ENCODE measurements at regions not wholly inside any gene's neighbourhood (a gene's known extent, or its start where the extent isn't known, plus 50 kb on each side); places are given as distances from the start of the nearest gene placed in this dataset.

DNA sequence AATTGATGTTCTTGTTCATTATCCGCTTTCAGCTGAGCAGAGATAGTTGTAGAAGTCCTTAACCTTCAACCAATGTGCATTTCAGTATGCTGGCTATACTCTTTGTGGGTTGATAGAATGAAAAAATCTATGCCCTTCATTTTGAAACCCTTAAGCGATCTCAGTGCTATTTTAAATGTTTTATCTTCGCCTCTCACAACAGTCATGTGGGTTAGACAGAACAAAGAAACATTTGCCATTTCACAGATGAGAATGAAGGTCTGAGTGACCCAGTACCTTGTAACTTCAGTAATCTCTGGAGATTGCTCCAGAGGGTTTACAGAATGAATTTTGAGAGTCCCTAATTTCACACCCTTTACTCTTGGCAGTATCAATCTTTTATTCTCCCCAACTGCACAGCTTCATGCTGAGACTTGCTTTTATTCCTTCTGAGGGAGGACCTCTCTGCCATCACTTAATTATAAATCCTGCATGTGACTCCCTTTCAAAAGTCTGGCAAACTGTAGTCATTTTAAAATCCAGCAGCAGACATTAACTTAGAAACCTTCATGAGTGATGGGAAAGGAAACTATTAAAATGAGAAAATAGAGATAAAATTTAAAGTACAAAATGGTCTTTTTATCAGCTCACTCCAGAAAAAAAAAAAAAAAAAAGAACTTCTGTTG is 921.5 kb downstream of the RAB28 start (continued):
- no peak for TF ChIP-seq ZBTB48 (tag by site-specific recombination; IDR thresholded peaks at IDR 0.05)
- TF ChIP-seq, protein P1, sequence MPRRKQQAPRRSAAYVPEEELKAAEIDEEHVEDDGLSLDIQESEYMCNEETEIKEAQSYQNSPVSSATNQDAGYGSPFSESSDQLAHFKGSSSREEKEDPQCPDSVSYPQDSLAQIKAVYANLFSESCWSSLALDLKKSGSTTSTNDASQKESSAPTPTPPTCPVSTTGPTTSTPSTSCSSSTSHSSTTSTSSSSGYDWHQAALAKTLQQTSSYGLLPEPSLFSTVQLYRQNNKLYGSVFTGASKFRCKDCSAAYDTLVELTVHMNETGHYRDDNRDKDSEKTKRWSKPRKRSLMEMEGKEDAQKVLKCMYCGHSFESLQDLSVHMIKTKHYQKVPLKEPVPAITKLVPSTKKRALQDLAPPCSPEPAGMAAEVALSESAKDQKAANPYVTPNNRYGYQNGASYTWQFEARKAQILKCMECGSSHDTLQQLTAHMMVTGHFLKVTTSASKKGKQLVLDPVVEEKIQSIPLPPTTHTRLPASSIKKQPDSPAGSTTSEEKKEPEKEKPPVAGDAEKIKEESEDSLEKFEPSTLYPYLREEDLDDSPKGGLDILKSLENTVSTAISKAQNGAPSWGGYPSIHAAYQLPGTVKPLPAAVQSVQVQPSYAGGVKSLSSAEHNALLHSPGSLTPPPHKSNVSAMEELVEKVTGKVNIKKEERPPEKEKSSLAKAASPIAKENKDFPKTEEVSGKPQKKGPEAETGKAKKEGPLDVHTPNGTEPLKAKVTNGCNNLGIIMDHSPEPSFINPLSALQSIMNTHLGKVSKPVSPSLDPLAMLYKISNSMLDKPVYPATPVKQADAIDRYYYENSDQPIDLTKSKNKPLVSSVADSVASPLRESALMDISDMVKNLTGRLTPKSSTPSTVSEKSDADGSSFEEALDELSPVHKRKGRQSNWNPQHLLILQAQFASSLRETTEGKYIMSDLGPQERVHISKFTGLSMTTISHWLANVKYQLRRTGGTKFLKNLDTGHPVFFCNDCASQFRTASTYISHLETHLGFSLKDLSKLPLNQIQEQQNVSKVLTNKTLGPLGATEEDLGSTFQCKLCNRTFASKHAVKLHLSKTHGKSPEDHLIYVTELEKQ (tag by site-specific recombination; IDR thresholded peaks at IDR 0.05; ENCODE audit: borderline replicate concordance): no peak
- TF ChIP-seq, protein P2, sequence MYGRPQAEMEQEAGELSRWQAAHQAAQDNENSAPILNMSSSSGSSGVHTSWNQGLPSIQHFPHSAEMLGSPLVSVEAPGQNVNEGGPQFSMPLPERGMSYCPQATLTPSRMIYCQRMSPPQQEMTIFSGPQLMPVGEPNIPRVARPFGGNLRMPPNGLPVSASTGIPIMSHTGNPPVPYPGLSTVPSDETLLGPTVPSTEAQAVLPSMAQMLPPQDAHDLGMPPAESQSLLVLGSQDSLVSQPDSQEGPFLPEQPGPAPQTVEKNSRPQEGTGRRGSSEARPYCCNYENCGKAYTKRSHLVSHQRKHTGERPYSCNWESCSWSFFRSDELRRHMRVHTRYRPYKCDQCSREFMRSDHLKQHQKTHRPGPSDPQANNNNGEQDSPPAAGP (tag by site-specific recombination; IDR thresholded peaks at IDR 0.05): no peak
- no peak for TF ChIP-seq ZSCAN30 (tag by site-specific recombination; IDR thresholded peaks at IDR 0.05)

DNA sequence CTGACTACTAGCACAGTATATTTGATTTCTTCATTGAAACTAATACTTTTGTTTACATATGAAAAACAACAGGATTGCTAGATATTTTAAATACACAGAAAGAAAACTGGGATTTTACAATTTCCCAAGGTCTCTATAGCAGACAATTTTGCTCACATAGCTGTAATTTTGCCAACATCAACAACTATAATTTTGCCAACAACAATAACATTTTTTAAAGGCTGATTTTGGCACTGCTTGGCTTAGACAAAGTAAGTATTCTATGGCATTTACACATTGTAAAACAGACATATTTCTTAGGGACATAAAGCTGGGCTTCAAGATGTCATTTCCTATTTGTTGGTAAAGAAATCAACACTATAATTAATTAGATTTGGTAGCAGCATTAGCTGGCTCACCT is 922.1 kb downstream of the RAB28 start:
- Histone ChIP-seq H3K27ac (ENCODE audit: extremely low read depth, low read depth, low read length) (no peak overlapping the region), H3K4me1 (ENCODE audit: control insufficient read depth, insufficient read depth, low read length) (no peaks in the 10 kb centered on the region), H3K4me3 (ENCODE audit: low read depth, low read length) (no peak overlapping the region), H3K9me3 (ENCODE audit: control insufficient read depth, insufficient read depth, low read depth, low read length) (no peaks in the 10 kb centered on the region), H3K36me3 (ENCODE audit: control insufficient read depth in 2 of 2, insufficient read depth in 1 of 2, low read length in 2 of 2) (no peaks in the 10 kb centered on the region)
- ChIA-PET CTCF (no interaction called here), POLR2A (no interaction called here)
- TF ChIP-seq HOXC10 (CRISPR knock-in tag; IDR thresholded peaks at IDR 0.05): no peak
- no peak for TF ChIP-seq SP7 (tag by site-specific recombination; IDR thresholded peaks at IDR 0.05)
- no peak for TF ChIP-seq REPIN1 (tag by site-specific recombination; IDR thresholded peaks at IDR 0.05; ENCODE audit: low read depth)
- TF ChIP-seq, protein P3, sequence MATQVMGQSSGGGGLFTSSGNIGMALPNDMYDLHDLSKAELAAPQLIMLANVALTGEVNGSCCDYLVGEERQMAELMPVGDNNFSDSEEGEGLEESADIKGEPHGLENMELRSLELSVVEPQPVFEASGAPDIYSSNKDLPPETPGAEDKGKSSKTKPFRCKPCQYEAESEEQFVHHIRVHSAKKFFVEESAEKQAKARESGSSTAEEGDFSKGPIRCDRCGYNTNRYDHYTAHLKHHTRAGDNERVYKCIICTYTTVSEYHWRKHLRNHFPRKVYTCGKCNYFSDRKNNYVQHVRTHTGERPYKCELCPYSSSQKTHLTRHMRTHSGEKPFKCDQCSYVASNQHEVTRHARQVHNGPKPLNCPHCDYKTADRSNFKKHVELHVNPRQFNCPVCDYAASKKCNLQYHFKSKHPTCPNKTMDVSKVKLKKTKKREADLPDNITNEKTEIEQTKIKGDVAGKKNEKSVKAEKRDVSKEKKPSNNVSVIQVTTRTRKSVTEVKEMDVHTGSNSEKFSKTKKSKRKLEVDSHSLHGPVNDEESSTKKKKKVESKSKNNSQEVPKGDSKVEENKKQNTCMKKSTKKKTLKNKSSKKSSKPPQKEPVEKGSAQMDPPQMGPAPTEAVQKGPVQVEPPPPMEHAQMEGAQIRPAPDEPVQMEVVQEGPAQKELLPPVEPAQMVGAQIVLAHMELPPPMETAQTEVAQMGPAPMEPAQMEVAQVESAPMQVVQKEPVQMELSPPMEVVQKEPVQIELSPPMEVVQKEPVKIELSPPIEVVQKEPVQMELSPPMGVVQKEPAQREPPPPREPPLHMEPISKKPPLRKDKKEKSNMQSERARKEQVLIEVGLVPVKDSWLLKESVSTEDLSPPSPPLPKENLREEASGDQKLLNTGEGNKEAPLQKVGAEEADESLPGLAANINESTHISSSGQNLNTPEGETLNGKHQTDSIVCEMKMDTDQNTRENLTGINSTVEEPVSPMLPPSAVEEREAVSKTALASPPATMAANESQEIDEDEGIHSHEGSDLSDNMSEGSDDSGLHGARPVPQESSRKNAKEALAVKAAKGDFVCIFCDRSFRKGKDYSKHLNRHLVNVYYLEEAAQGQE (tag by site-specific recombination; IDR thresholded peaks at IDR 0.05): no peak
- TF ChIP-seq KLF10 (tag by site-specific recombination; IDR thresholded peaks at IDR 0.05): no peak
- TF ChIP-seq ZNF544 (tag by site-specific recombination; IDR thresholded peaks at IDR 0.05): no peak
- TF ChIP-seq, protein P4, sequence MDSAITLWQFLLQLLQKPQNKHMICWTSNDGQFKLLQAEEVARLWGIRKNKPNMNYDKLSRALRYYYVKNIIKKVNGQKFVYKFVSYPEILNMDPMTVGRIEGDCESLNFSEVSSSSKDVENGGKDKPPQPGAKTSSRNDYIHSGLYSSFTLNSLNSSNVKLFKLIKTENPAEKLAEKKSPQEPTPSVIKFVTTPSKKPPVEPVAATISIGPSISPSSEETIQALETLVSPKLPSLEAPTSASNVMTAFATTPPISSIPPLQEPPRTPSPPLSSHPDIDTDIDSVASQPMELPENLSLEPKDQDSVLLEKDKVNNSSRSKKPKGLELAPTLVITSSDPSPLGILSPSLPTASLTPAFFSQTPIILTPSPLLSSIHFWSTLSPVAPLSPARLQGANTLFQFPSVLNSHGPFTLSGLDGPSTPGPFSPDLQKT (IDR thresholded peaks at IDR 0.05; ENCODE audit: borderline replicate concordance, low read depth, low read length): no peak
- TF ChIP-seq, protein P5, sequence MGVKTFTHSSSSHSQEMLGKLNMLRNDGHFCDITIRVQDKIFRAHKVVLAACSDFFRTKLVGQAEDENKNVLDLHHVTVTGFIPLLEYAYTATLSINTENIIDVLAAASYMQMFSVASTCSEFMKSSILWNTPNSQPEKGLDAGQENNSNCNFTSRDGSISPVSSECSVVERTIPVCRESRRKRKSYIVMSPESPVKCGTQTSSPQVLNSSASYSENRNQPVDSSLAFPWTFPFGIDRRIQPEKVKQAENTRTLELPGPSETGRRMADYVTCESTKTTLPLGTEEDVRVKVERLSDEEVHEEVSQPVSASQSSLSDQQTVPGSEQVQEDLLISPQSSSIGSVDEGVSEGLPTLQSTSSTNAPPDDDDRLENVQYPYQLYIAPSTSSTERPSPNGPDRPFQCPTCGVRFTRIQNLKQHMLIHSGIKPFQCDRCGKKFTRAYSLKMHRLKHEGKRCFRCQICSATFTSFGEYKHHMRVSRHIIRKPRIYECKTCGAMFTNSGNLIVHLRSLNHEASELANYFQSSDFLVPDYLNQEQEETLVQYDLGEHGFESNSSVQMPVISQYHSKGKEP (tag by site-specific recombination; IDR thresholded peaks at IDR 0.05): no peak
- no peak for TF ChIP-seq HOXD13 (CRISPR knock-in tag; IDR thresholded peaks at IDR 0.05; ENCODE audit: borderline replicate concordance)
- no peak for TF ChIP-seq SCRT2 (tag by site-specific recombination; IDR thresholded peaks at IDR 0.05)
- no peak for TF ChIP-seq ZNF146 (tag by site-specific recombination; IDR thresholded peaks at IDR 0.05)
- no peak for TF ChIP-seq ZNF112 (tag by site-specific recombination; IDR thresholded peaks at IDR 0.05)
- no peak for TF ChIP-seq ZNF510 (tag by site-specific recombination; IDR thresholded peaks at IDR 0.05; ENCODE audit: insufficient replicate concordance)
- TF ChIP-seq ZNF274 (IDR thresholded peaks at IDR 0.05; ENCODE audit: low read length): no peak
- TF ChIP-seq ZNF274 (tag by site-specific recombination; IDR thresholded peaks at IDR 0.05; ENCODE audit: borderline replicate concordance): no peak
- TF ChIP-seq ZNF777 (tag by site-specific recombination; IDR thresholded peaks at IDR 0.05; ENCODE audit: borderline replicate concordance): no peak
- no peak for TF ChIP-seq ZNF785 (tag by site-specific recombination; IDR thresholded peaks at IDR 0.05)
- TF ChIP-seq ZNF366 (tag by site-specific recombination; conservative IDR thresholded peaks at IDR 0.05): no peak
- no peak for TF ChIP-seq ZNF768 (tag by site-specific recombination; IDR thresholded peaks at IDR 0.05)
